ENCODE measurements at regions not wholly inside any gene's neighbourhood (a gene's known extent, or its start where the extent isn't known, plus 50 kb on each side); places are given as distances from the start of the nearest gene placed in this dataset.

DNA sequence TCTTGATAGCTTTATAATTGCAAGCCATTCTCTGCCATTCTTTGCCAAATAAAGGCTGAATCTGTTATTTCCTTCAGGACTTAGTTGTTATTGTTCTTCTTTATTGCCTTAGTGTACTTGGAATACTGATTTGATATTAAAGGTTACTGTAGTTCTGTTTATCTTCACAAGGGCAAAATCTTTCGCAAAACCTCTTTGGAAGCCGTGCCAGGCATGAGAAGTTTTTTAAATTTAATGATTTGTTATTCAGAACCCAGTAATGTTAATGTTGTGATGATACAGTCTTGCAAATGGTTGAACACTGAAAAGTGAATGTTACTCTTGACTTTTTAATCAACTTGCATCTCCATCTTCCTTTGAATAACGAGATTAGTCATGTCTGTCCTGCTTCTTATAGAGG is 1225.2 kb upstream of the GOT2 start:
- TF ChIP-seq, protein P1, sequence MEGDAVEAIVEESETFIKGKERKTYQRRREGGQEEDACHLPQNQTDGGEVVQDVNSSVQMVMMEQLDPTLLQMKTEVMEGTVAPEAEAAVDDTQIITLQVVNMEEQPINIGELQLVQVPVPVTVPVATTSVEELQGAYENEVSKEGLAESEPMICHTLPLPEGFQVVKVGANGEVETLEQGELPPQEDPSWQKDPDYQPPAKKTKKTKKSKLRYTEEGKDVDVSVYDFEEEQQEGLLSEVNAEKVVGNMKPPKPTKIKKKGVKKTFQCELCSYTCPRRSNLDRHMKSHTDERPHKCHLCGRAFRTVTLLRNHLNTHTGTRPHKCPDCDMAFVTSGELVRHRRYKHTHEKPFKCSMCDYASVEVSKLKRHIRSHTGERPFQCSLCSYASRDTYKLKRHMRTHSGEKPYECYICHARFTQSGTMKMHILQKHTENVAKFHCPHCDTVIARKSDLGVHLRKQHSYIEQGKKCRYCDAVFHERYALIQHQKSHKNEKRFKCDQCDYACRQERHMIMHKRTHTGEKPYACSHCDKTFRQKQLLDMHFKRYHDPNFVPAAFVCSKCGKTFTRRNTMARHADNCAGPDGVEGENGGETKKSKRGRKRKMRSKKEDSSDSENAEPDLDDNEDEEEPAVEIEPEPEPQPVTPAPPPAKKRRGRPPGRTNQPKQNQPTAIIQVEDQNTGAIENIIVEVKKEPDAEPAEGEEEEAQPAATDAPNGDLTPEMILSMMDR (IDR thresholded peaks at IDR 0.05 in 4 of 5, conservative IDR thresholded peaks at IDR 0.05 in 1 of 5), result no peak
- no peak for TF ChIP-seq POLR2A (IDR thresholded peaks at IDR 0.05)
